WTC11 (cell line): ENCODE measurements at regions not wholly inside any gene's neighbourhood (a gene's known extent, or its start where the extent isn't known, plus 50 kb on each side); places are given as distances from the start of the nearest gene placed in this dataset.

Experiments
- CTCF ChIP-seq: fragments of 200-600 bp; IDR thresholded peaks from 2 replicates; pipeline ENCODE4 v1.8.0; 2022; ENCODE audit warnings: antibody characterized with exemption
- JUN ChIP-seq: sonication (generic); formaldehyde crosslinking; IDR thresholded peaks from 2 replicates; pipeline ENCODE4 v1.8.0; 2023; ENCODE audit warnings: mild to moderate bottlenecking, missing genetic modification reagents
- RORB ChIP-seq: fragments of 250-450 bp; sonication (Bioruptor Pico); IDR thresholded peaks from 2 replicates; pipeline ENCODE4 v1.9.0; 2021; ENCODE audit warnings: mild to moderate bottlenecking
- SP1 ChIP-seq: sonication (generic); formaldehyde crosslinking; conservative IDR thresholded peaks from 2 replicates; pipeline ENCODE4 v1.8.1; 2022; ENCODE audit warnings: missing genetic modification reagents
- ZNF232 ChIP-seq: sonication (generic); formaldehyde crosslinking; IDR thresholded peaks from 2 replicates; pipeline ENCODE4 v1.8.0; 2022; ENCODE audit warnings: mild to moderate bottlenecking, missing genetic modification reagents

DNA sequence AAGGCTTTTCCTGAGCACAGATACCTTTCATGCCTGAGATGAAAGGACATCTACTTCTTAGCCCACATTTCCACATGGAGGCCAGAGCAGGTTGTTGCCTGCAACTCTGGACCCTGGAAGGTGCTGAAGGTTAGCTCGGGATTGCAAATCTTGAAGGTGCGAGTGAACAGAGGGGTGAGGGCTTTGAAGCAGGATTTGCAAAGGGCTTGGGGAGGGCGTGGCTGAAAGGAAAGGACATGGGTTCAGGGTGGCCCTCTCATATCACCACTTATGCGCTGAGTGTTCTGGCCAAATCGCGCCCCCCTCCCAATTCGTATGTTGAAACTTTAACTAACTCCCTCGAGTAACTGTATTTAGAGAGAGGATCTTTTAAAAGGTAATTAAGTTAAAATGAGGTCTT is 501.6 kb downstream of the MIAT start:
- TF ChIP-seq CTCF (no peak), SP1 (no peak), JUN (no peak), ZNF232 (CRISPR knock-in tag) (no peak), RORB (CRISPR knock-in tag) (no peak)
